IMR-90 (cell line): ENCODE measurements at regions not wholly inside any gene's neighbourhood (a gene's known extent, or its start where the extent isn't known, plus 50 kb on each side); places are given as distances from the start of the nearest gene placed in this dataset.

Source experiments
- ATAC-seq: fragments of 200-7000 bp; cut with Tn5 transposase; 2 replicates; pipeline ENCODE4 v1.9.1; 2020; ENCODE audit warnings: low read depth, mild to moderate bottlenecking, moderate library complexity
- BruUV-seq: library from RNA; stranded (reverse); fragments of 400-500 nt; replicated peaks from 2 replicates; lab custom pipeline; 2021; lab: Mats Ljungman, UMichigan
- CTCF ChIA-PET: fragments of 300-600 bp; formaldehyde crosslinking; extraction: SDS; loops from one replicate; lab custom pipeline; 2021; ENCODE audit warnings: antibody characterized with exemption; lab: Yijun Ruan, JAX
- POLR2A ChIA-PET: fragments of 300-600 bp; sonication (Branson Sonifier 250); formaldehyde crosslinking; loops from one replicate; lab custom pipeline; 2022; ENCODE audit warnings: antibody characterized with exemption; ENCODE audit not compliant: unreplicated experiment; lab: Charles Lee
- DNase-seq: peaks from one replicate; pipeline ENCODE4 v3.0.0; 2013
- H2AFZ ChIP-seq: replicated peaks from 2 replicates; pipeline ENCODE3; 2013; ENCODE audit warnings: low read length, mild to moderate bottlenecking; ENCODE audit not compliant: poor library complexity
- H2AK5ac ChIP-seq: 2 replicates; pipeline ENCODE4 v1.6.1; 2013; ENCODE audit warnings: low read depth, low read length, inconsistent platforms
- H2AK9ac ChIP-seq: replicated peaks from 2 replicates; pipeline ENCODE3; 2013; ENCODE audit warnings: mild to moderate bottlenecking, low read depth, low read length, moderate library complexity; ENCODE audit not compliant: poor library complexity
- H2BK120ac ChIP-seq: 2 replicates; pipeline ENCODE4 v1.6.1; 2013; ENCODE audit warnings: low read depth, low read length, inconsistent platforms
- H2BK15ac ChIP-seq: 3 replicates; pipeline ENCODE4 v1.6.1; 2013; ENCODE audit warnings: low read depth, low read length, inconsistent platforms
- H2BK20ac ChIP-seq: 2 replicates; pipeline ENCODE4 v1.6.1; 2013; ENCODE audit warnings: low read depth, mild to moderate bottlenecking, inconsistent platforms, low read length, moderate library complexity
- H2BK5ac ChIP-seq: 2 replicates; pipeline ENCODE4 v1.6.1; 2013; ENCODE audit warnings: mild to moderate bottlenecking, low read depth, low read length, inconsistent platforms; ENCODE audit not compliant: poor library complexity, severe bottlenecking
- H3K14ac ChIP-seq: replicated peaks from 2 replicates; pipeline ENCODE4 v1.6.1; 2013; ENCODE audit warnings: low read depth, low read length, inconsistent platforms
- H3K18ac ChIP-seq: 2 replicates; pipeline ENCODE4 v1.6.1; 2013; ENCODE audit warnings: low read depth, low read length, control low read depth
- H3K23ac ChIP-seq: 2 replicates; pipeline ENCODE4 v1.6.1; 2013; ENCODE audit warnings: low read depth, low read length, inconsistent platforms
- H3K27ac ChIP-seq: 2 replicates; pipeline ENCODE4 v1.5.1; 2013; ENCODE audit warnings: mild to moderate bottlenecking, control low read depth, low read length; ENCODE audit not compliant: insufficient read depth
- H3K27me3 ChIP-seq: 2 replicates; pipeline ENCODE4 v1.6.1; 2013; ENCODE audit warnings: low read length; ENCODE audit not compliant: control insufficient read depth, insufficient read depth
- H3K36me3 ChIP-seq: 2 replicates; pipeline ENCODE4 v1.6.1; 2013; ENCODE audit warnings: low read length, mixed read lengths; ENCODE audit not compliant: control insufficient read depth, insufficient read depth
- H3K4ac ChIP-seq: 2 replicates; pipeline ENCODE4 v1.6.1; 2013; ENCODE audit warnings: low read depth, low read length, inconsistent platforms
- H3K4me1 ChIP-seq: 2 replicates; pipeline ENCODE4 v1.6.1; 2013; ENCODE audit warnings: low read length, mixed read lengths; ENCODE audit not compliant: control insufficient read depth, insufficient read depth
- H3K4me2 ChIP-seq: 2 replicates; pipeline ENCODE4 v1.6.1; 2013; ENCODE audit warnings: low read depth, mild to moderate bottlenecking, control low read depth, low read length, moderate library complexity
- H3K4me3 ChIP-seq: 2 replicates; pipeline ENCODE4 v1.5.1; 2013; ENCODE audit warnings: low read depth, mild to moderate bottlenecking, control low read depth, low read length, moderate library complexity; ENCODE audit not compliant: insufficient read depth
- H3K56ac ChIP-seq: 2 replicates; pipeline ENCODE4 v1.6.1; 2013; ENCODE audit warnings: low read length, inconsistent platforms; ENCODE audit not compliant: insufficient read depth; ENCODE audit errors: extremely low read depth
- H3K79me1 ChIP-seq, 2 experiments: 2 replicates each; pipeline ENCODE4 v1.6.1; 2013; ENCODE audit warnings: low read length in 2 of 2, inconsistent platforms in 1 of 2, low read depth in 1 of 2
- H3K9ac ChIP-seq: 2 replicates; pipeline ENCODE4 v1.6.1; 2013; ENCODE audit warnings: low read depth, low read length, control low read depth
- H3K9me1 ChIP-seq: 2 replicates; pipeline ENCODE4 v1.6.1; 2013; ENCODE audit warnings: low read length, inconsistent platforms; ENCODE audit not compliant: insufficient read depth
- H3K9me3 ChIP-seq: 2 replicates; pipeline ENCODE4 v1.6.1; 2013; ENCODE audit warnings: low read length; ENCODE audit not compliant: control insufficient read depth, insufficient read depth
- H4K20me1 ChIP-seq: 2 replicates; pipeline ENCODE4 v1.6.1; 2013; ENCODE audit warnings: low read length, inconsistent platforms; ENCODE audit not compliant: insufficient read depth
- H4K5ac ChIP-seq: 2 replicates; pipeline ENCODE4 v1.6.1; 2013; ENCODE audit warnings: mild to moderate bottlenecking, low read depth, low read length, control low read depth
- H4K8ac ChIP-seq, 2 experiments: 2 replicates each; pipeline ENCODE4 v1.6.1; 2013; ENCODE audit warnings: low read depth in 2 of 2, low read length in 2 of 2, control low read depth in 1 of 2, inconsistent platforms in 1 of 2
- H4K91ac ChIP-seq: 2 replicates; pipeline ENCODE4 v1.6.1; 2013; ENCODE audit warnings: low read depth, low read length, inconsistent platforms; ENCODE audit not compliant: insufficient read depth
- BHLHE40 ChIP-seq: fragments of 150-350 bp; IDR thresholded peaks from 2 replicates; pipeline ENCODE4 v1.6.1; 2016; ENCODE audit warnings: mild to moderate bottlenecking, low read depth, low read length
- CEBPB ChIP-seq: IDR thresholded peaks from 2 replicates; pipeline ENCODE4 v1.6.1; 2012; ENCODE audit warnings: low read depth, low read length, improper control_type of control experiment
- CHD1 ChIP-seq: IDR thresholded peaks from 2 replicates; pipeline ENCODE4 v1.6.1; 2012; ENCODE audit warnings: low read depth, low read length, improper control_type of control experiment
- CTCF ChIP-seq: conservative IDR thresholded peaks from 2 replicates; pipeline ENCODE4 v1.5.1; 2012; ENCODE audit warnings: mild to moderate bottlenecking, low read depth, low read length, improper control_type of control experiment
- FOS ChIP-seq: fragments of 150-350 bp; IDR thresholded peaks from 2 replicates; pipeline ENCODE4 v1.6.1; 2016; ENCODE audit warnings: low read depth, low read length
- MAFK ChIP-seq: IDR thresholded peaks from 2 replicates; pipeline ENCODE4 v1.6.1; 2012; ENCODE audit warnings: low read depth, low read length, improper control_type of control experiment
- MAZ ChIP-seq: IDR thresholded peaks from 2 replicates; pipeline ENCODE4 v1.6.1; 2012; ENCODE audit warnings: low read depth, mild to moderate bottlenecking, low read length, improper control_type of control experiment, moderate library complexity, borderline replicate concordance
- MXI1 ChIP-seq: IDR thresholded peaks from 2 replicates; pipeline ENCODE4 v1.6.1; 2012; ENCODE audit warnings: low read depth, mild to moderate bottlenecking, low read length, moderate library complexity, borderline replicate concordance
- NFE2L2 ChIP-seq: fragments of 150-350 bp; IDR thresholded peaks from 2 replicates; pipeline ENCODE4 v1.6.1; 2016; ENCODE audit warnings: low read depth, mild to moderate bottlenecking, low read length
- POLR2A ChIP-seq: IDR thresholded peaks from 2 replicates; pipeline ENCODE4 v1.6.1; 2012; ENCODE audit warnings: mild to moderate bottlenecking, low read depth, low read length
- RAD21 ChIP-seq: IDR thresholded peaks from 2 replicates; pipeline ENCODE4 v1.6.1; 2012; ENCODE audit warnings: low read length, improper control_type of control experiment
- RCOR1 ChIP-seq: IDR thresholded peaks from 2 replicates; pipeline ENCODE4 v1.6.1; 2012; ENCODE audit warnings: mild to moderate bottlenecking, low read length, improper control_type of control experiment; ENCODE audit not compliant: insufficient replicate concordance
- RFX5 ChIP-seq: IDR thresholded peaks from 2 replicates; pipeline ENCODE4 v1.8.0; 2012; ENCODE audit warnings: low read depth, mild to moderate bottlenecking, low read length, moderate library complexity
- SMC3 ChIP-seq: fragments of 150-350 bp; IDR thresholded peaks from 2 replicates; pipeline ENCODE4 v1.6.1; 2016; ENCODE audit warnings: low read depth, mild to moderate bottlenecking, antibody characterized with exemption, low read length, moderate library complexity
- USF2 ChIP-seq: fragments of 150-350 bp; IDR thresholded peaks from 2 replicates; pipeline ENCODE4 v1.6.1; 2017; ENCODE audit warnings: mild to moderate bottlenecking, antibody characterized with exemption, low read length, low read depth
- WGBS, 2 experiments: methylation state at CpG; one replicate each; pipeline versions ENCODE4 v1.1.5 to v1.1.7; 2013; ENCODE audit warnings: missing lambda C conversion rate in 2 of 2; ENCODE audit not compliant: insufficient read length in 1 of 2; ENCODE audit errors: extremely low coverage in 2 of 2; 5-methylcytosine and 5-hydroxymethylcytosine counted together
- dilution Hi-C: fragments of 300-500 bp; cut with HindIII; formaldehyde crosslinking; loops from one replicate; pipeline ENCODE4 v1.14.3; 2018; ENCODE audit warnings: low sequenced_read_pairs; ENCODE audit not compliant: unreplicated experiment
- in situ Hi-C: fragments of 300-500 bp; cut with MboI; formaldehyde crosslinking; loops from 3 replicates; pipeline ENCODE4 v1.14.3; 2019; ENCODE audit warnings: low sequenced_read_pairs, inconsistent platforms, mixed read lengths
- intact Hi-C: fragments of 100-400 bp; cut with micrococcal nuclease; formaldehyde crosslinking; loops from 2 replicates; pipeline ENCODE4 v1.10.0; 2022
- TF ChIP-seq, protein P1 (sequence below): fragments of 150-350 bp; IDR thresholded peaks from 2 replicates; pipeline ENCODE4 v1.6.1; 2016; ENCODE audit warnings: low read depth, mild to moderate bottlenecking, low read length, moderate library complexity, borderline replicate concordance

DNA sequence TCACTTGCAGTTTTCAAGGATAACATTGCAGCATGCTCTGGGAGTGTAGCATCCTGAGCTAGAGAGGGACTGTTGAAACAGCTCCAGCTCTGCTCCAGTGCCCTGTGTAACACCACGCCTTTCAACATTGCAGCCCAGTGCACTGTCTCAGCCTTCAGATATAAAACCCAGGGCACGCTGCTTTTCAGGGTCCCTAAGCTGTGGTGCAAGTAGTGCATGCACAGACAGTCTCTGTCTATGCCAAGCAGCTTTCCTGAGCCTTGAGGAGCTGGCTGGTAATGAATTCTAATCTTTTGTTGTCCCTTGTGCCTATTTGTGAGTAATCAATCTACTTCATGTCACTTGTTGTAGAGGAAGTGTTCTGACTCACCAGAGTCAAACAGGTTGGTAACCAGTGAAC is 897.0 kb downstream of the ARAP2 start:
- Histone ChIP-seq H3K9ac (no peak overlapping the region), H3K56ac (no peak overlapping the region), H4K91ac (no peak overlapping the region), H3K4me3 (no peak overlapping the region), H2BK5ac (no peak overlapping the region), H3K18ac (no peak overlapping the region), H2AK5ac (no peak overlapping the region), H3K27ac (no peak overlapping the region), H3K9me1 (no peaks in the 10 kb centered on the region), H3K14ac (no peak overlapping the region), H3K36me3 (no peaks in the 10 kb centered on the region), H3K79me1 (no peaks in the 10 kb centered on the region), H3K9me3 (peaks cover 7% of the 10 kb centered on the region), H2BK120ac (no peak overlapping the region), H2BK15ac (no peak overlapping the region), H3K4me1 (no peaks in the 10 kb centered on the region), H3K23ac (no peak overlapping the region), H3K27me3 (no peaks in the 10 kb centered on the region), H4K5ac (no peak overlapping the region), H3K4ac (no peak overlapping the region), H2AK9ac (no peak overlapping the region), H3K4me2 (no peak overlapping the region), H2AFZ (no peak overlapping the region), H4K8ac (no peak overlapping the region), H4K20me1 (no peaks in the 10 kb centered on the region), H2BK20ac (no peak overlapping the region)
- CTCF ChIA-PET, result no interaction called here
- intact Hi-C loops, result no loop called here
- no peak for ATAC-seq
- TF ChIP-seq, protein P1, sequence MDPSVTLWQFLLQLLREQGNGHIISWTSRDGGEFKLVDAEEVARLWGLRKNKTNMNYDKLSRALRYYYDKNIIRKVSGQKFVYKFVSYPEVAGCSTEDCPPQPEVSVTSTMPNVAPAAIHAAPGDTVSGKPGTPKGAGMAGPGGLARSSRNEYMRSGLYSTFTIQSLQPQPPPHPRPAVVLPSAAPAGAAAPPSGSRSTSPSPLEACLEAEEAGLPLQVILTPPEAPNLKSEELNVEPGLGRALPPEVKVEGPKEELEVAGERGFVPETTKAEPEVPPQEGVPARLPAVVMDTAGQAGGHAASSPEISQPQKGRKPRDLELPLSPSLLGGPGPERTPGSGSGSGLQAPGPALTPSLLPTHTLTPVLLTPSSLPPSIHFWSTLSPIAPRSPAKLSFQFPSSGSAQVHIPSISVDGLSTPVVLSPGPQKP, result no peak
- TF ChIP-seq MAZ (no peak), SMC3 (no peak), USF2 (no peak), CTCF (no peak), NFE2L2 (no peak), RFX5 (no peak), MXI1 (no peak), CHD1 (no peak), RAD21 (no peak), CEBPB (no peak), BHLHE40 (no peak), POLR2A (no peak), MAFK (no peak), RCOR1 (no peak), FOS (no peak)
- DNase-seq, result no peak
- dilution Hi-C loops, result no loop called here
- WGBS, 2 experiments, result 17% methylated on average over 1 of the region's 2 CpGs; no CpG with 5 or more reads in 1 of the 2 experiments
- no TSS peak for BruUV-seq
- in situ Hi-C loops, result no loop called here
- POLR2A ChIA-PET, result no interaction called here
